ENCODE measurements at regions not wholly inside any gene's neighbourhood (a gene's known extent, or its start where the extent isn't known, plus 50 kb on each side); places are given as distances from the start of the nearest gene placed in this dataset.
"Not testable (repeated sequence)": the region's sequence is repeated elsewhere in the genome, so short reads cannot be mapped to it uniquely, and the experiment has no call there.

- Mint-ChIP-seq H3K27me3 (ENCODE audit: unreplicated experiment) (no peaks in the 10 kb centered on the region), H3K36me3 (ENCODE audit: unreplicated experiment) (no peaks in the 10 kb centered on the region)
Observed at GRCh38 chr4:60455380-60455779, 744.7 kb upstream of the ADGRL3 start.

GRCh38 chr4:60461551-60461950 is 738.6 kb upstream of the ADGRL3 start:
- Mint-ChIP-seq H3K36me3 (ENCODE audit: unreplicated experiment) (peaks cover 7% of the 10 kb centered on the region), H3K9me3 (ENCODE audit: unreplicated experiment) (peaks cover 20% of the 10 kb centered on the region), H3K27ac (ENCODE audit: unreplicated experiment) (no peak overlapping the region), H3K27me3 (ENCODE audit: unreplicated experiment) (no peaks in the 10 kb centered on the region), H3K4me1 (ENCODE audit: unreplicated experiment) (no peaks in the 10 kb centered on the region), H3K4me3 (ENCODE audit: unreplicated experiment) (no peak overlapping the region)
- no peak for DNase-seq (ENCODE audit: extremely low spot score, unreplicated experiment)
- no peak for TF ChIP-seq CTCF (IDR thresholded peaks at IDR 0.05)

More at GRCh38 chr4:60455380-60455779, 744.7 kb upstream of the ADGRL3 start:
- no peaks in the 10 kb centered on the region for H3K9me3 Mint-ChIP-seq (ENCODE audit: unreplicated experiment)
- no peak overlapping the region for H3K27ac Mint-ChIP-seq (ENCODE audit: unreplicated experiment)
- TF ChIP-seq CTCF (IDR thresholded peaks at IDR 0.05), result no peak
- H3K4me3 Mint-ChIP-seq (ENCODE audit: unreplicated experiment), result no peak overlapping the region
- no peak for DNase-seq (ENCODE audit: extremely low spot score, unreplicated experiment)
- H3K4me1 Mint-ChIP-seq (ENCODE audit: unreplicated experiment), result no peaks in the 10 kb centered on the region

GRCh38 chr4:60463857-60464502 is 736.1 kb upstream of the ADGRL3 start:
- peaks cover 7% of the 10 kb centered on the region for H3K36me3 Mint-ChIP-seq (ENCODE audit: unreplicated experiment)
- no peak overlapping the region for H3K4me3 Mint-ChIP-seq (ENCODE audit: unreplicated experiment)
- H3K9me3 Mint-ChIP-seq (ENCODE audit: unreplicated experiment), result peaks cover 20% of the 10 kb centered on the region
- H3K27me3 Mint-ChIP-seq (ENCODE audit: unreplicated experiment), result no peaks in the 10 kb centered on the region
- TF ChIP-seq CTCF (IDR thresholded peaks at IDR 0.05), result peak; percentile 16
- H3K4me1 Mint-ChIP-seq (ENCODE audit: unreplicated experiment), result no peaks in the 10 kb centered on the region
- DNase-seq (ENCODE audit: extremely low spot score, unreplicated experiment), result no peak
- no peak overlapping the region for H3K27ac Mint-ChIP-seq (ENCODE audit: unreplicated experiment)

GRCh38 chr4:60482921-60483351 is 717.2 kb upstream of the ADGRL3 start:
- Mint-ChIP-seq H3K9me3 (ENCODE audit: unreplicated experiment) (peaks cover 28% of the 10 kb centered on the region), H3K4me1 (ENCODE audit: unreplicated experiment) (peaks cover 15% of the 10 kb centered on the region), H3K4me3 (ENCODE audit: unreplicated experiment) (no peak overlapping the region), H3K27ac (ENCODE audit: unreplicated experiment) (no peak overlapping the region), H3K27me3 (ENCODE audit: unreplicated experiment) (no peaks in the 10 kb centered on the region), H3K36me3 (ENCODE audit: unreplicated experiment) (no peaks in the 10 kb centered on the region)
- no peak for TF ChIP-seq CTCF (IDR thresholded peaks at IDR 0.05)
- no peak for DNase-seq (ENCODE audit: extremely low spot score, unreplicated experiment)

GRCh38 chr4:60485276-60485675 is 714.9 kb upstream of the ADGRL3 start:
- Mint-ChIP-seq H3K27me3 (ENCODE audit: unreplicated experiment) (no peaks in the 10 kb centered on the region), H3K9me3 (ENCODE audit: unreplicated experiment) (peaks cover 23% of the 10 kb centered on the region), H3K4me3 (ENCODE audit: unreplicated experiment) (no peak overlapping the region), H3K4me1 (ENCODE audit: unreplicated experiment) (peaks cover 16% of the 10 kb centered on the region), H3K27ac (ENCODE audit: unreplicated experiment) (no peak overlapping the region), H3K36me3 (ENCODE audit: unreplicated experiment) (no peaks in the 10 kb centered on the region)
- TF ChIP-seq CTCF (IDR thresholded peaks at IDR 0.05), result no peak
- DNase-seq (ENCODE audit: extremely low spot score, unreplicated experiment), result no peak

GRCh38 chr4:60487118-60487761 is 712.9 kb upstream of the ADGRL3 start:
- peaks cover 27% of the 10 kb centered on the region for H3K4me1 Mint-ChIP-seq (ENCODE audit: unreplicated experiment)

More at GRCh38 chr4:60487118-60487761, 712.9 kb upstream of the ADGRL3 start:
- not testable (repeated sequence) for H3K4me3 Mint-ChIP-seq (ENCODE audit: unreplicated experiment); H3K27ac Mint-ChIP-seq (ENCODE audit: unreplicated experiment); H3K27me3 Mint-ChIP-seq (ENCODE audit: unreplicated experiment); DNase-seq (ENCODE audit: extremely low spot score, unreplicated experiment); H3K36me3 Mint-ChIP-seq (ENCODE audit: unreplicated experiment)
- H3K9me3 Mint-ChIP-seq (ENCODE audit: unreplicated experiment), result peaks cover 17% of the 10 kb centered on the region
